ENCODE measurements at regions not wholly inside any gene's neighbourhood (a gene's known extent, or its start where the extent isn't known, plus 50 kb on each side); places are given as distances from the start of the nearest gene placed in this dataset.

GRCh38 chr1:38270849-38271633, 224.4 kb upstream of the POU3F1 start:
- no peak overlapping the region for H3K27ac Mint-ChIP-seq
- H3K9me3 Mint-ChIP-seq: no peaks in the 10 kb centered on the region
- H3K36me3 Mint-ChIP-seq (ENCODE audit: low read depth): no peaks in the 10 kb centered on the region
- ATAC-seq (no peak), DNase-seq (no peak)
- H3K4me3 Mint-ChIP-seq: no peak overlapping the region
- H3K4me1 Mint-ChIP-seq: no peaks in the 10 kb centered on the region
- H3K27me3 Mint-ChIP-seq: peaks cover 51% of the 10 kb centered on the region

- no peak overlapping the region for H3K4me3 Mint-ChIP-seq
- no peak overlapping the region for H3K27ac Mint-ChIP-seq
- no peaks in the 10 kb centered on the region for H3K36me3 Mint-ChIP-seq (ENCODE audit: low read depth)
- DNase-seq (no peak), ATAC-seq (no peak)
- H3K27me3 Mint-ChIP-seq: peaks cover 51% of the 10 kb centered on the region
- H3K9me3 Mint-ChIP-seq: no peaks in the 10 kb centered on the region
- no peaks in the 10 kb centered on the region for H3K4me1 Mint-ChIP-seq
Observed at GRCh38 chr1:38269923-38270848, 223.6 kb upstream of the POU3F1 start.

GRCh38 chr1:38268226-38268625, 221.6 kb upstream of the POU3F1 start:
- peak; percentile 8 for ATAC-seq
- H3K27ac Mint-ChIP-seq: no peak overlapping the region
- no peaks in the 10 kb centered on the region for H3K9me3 Mint-ChIP-seq
- H3K4me1 Mint-ChIP-seq: no peaks in the 10 kb centered on the region
- no peak for DNase-seq
- peaks cover 45% of the 10 kb centered on the region for H3K27me3 Mint-ChIP-seq
- H3K4me3 Mint-ChIP-seq: no peak overlapping the region
- no peaks in the 10 kb centered on the region for H3K36me3 Mint-ChIP-seq (ENCODE audit: low read depth)

- Mint-ChIP-seq H3K27ac (no peak overlapping the region), H3K27me3 (peaks cover 39% of the 10 kb centered on the region), H3K36me3 (ENCODE audit: low read depth) (no peaks in the 10 kb centered on the region), H3K4me1 (no peaks in the 10 kb centered on the region), H3K9me3 (no peaks in the 10 kb centered on the region), H3K4me3 (no peak overlapping the region)
- no peak for DNase-seq
- no peak for ATAC-seq
Observed at GRCh38 chr1:38267037-38268036, 220.7 kb upstream of the POU3F1 start.

- DNase-seq (no peak), ATAC-seq (no peak)
- no peaks in the 10 kb centered on the region for H3K36me3 Mint-ChIP-seq (ENCODE audit: low read depth)
- H3K27ac Mint-ChIP-seq: no peak overlapping the region
- peaks cover 30% of the 10 kb centered on the region for H3K27me3 Mint-ChIP-seq
- H3K9me3 Mint-ChIP-seq: no peaks in the 10 kb centered on the region
- no peaks in the 10 kb centered on the region for H3K4me1 Mint-ChIP-seq
- no peak overlapping the region for H3K4me3 Mint-ChIP-seq
Observed at GRCh38 chr1:38266197-38266520, 219.6 kb upstream of the POU3F1 start.

- no peak for DNase-seq
- ATAC-seq: no peak
- no peaks in the 10 kb centered on the region for H3K36me3 Mint-ChIP-seq (ENCODE audit: low read depth)
- peaks cover 29% of the 10 kb centered on the region for H3K27me3 Mint-ChIP-seq
- no peak overlapping the region for H3K27ac Mint-ChIP-seq
- no peak overlapping the region for H3K4me3 Mint-ChIP-seq
- no peaks in the 10 kb centered on the region for H3K9me3 Mint-ChIP-seq
- H3K4me1 Mint-ChIP-seq: no peaks in the 10 kb centered on the region
Observed at GRCh38 chr1:38265293-38266196, 219.0 kb upstream of the POU3F1 start.

- no peak overlapping the region for H3K4me3 Mint-ChIP-seq
- no peak overlapping the region for H3K27ac Mint-ChIP-seq
- ATAC-seq (no peak), DNase-seq (no peak)
- H3K36me3 Mint-ChIP-seq (ENCODE audit: low read depth): no peaks in the 10 kb centered on the region
- H3K4me1 Mint-ChIP-seq: no peaks in the 10 kb centered on the region
- H3K27me3 Mint-ChIP-seq: peaks cover 20% of the 10 kb centered on the region
- H3K9me3 Mint-ChIP-seq: no peaks in the 10 kb centered on the region
Observed at GRCh38 chr1:38263438-38263837, 216.8 kb upstream of the POU3F1 start.

- H3K27ac Mint-ChIP-seq: no peak overlapping the region
- H3K9me3 Mint-ChIP-seq: no peaks in the 10 kb centered on the region
- H3K27me3 Mint-ChIP-seq: peaks cover 14% of the 10 kb centered on the region
- DNase-seq (no peak), ATAC-seq (no peak)
- no peak overlapping the region for H3K4me3 Mint-ChIP-seq
- no peaks in the 10 kb centered on the region for H3K36me3 Mint-ChIP-seq (ENCODE audit: low read depth)
- H3K4me1 Mint-ChIP-seq: no peaks in the 10 kb centered on the region
Observed at GRCh38 chr1:38261574-38261973, 215.0 kb upstream of the POU3F1 start.

GRCh38 chr1:38258085-38258627, 211.6 kb upstream of the POU3F1 start:
- Mint-ChIP-seq H3K4me3 (no peak overlapping the region), H3K4me1 (no peaks in the 10 kb centered on the region), H3K27me3 (peaks cover 16% of the 10 kb centered on the region), H3K9me3 (no peaks in the 10 kb centered on the region), H3K36me3 (ENCODE audit: low read depth) (no peaks in the 10 kb centered on the region), H3K27ac (no peak overlapping the region)
- ATAC-seq: no peak
- DNase-seq: no peak

- H3K9me3 Mint-ChIP-seq: no peaks in the 10 kb centered on the region
- no peak overlapping the region for H3K4me3 Mint-ChIP-seq
- DNase-seq (no peak), ATAC-seq (no peak)
- H3K27me3 Mint-ChIP-seq: peaks cover 16% of the 10 kb centered on the region
- H3K36me3 Mint-ChIP-seq (ENCODE audit: low read depth): no peaks in the 10 kb centered on the region
- no peak overlapping the region for H3K27ac Mint-ChIP-seq
- no peaks in the 10 kb centered on the region for H3K4me1 Mint-ChIP-seq
Observed at GRCh38 chr1:38257374-38257773, 210.8 kb upstream of the POU3F1 start.

- ATAC-seq: no peak
- Mint-ChIP-seq H3K27ac (no peak overlapping the region), H3K36me3 (ENCODE audit: low read depth) (no peaks in the 10 kb centered on the region), H3K4me3 (no peak overlapping the region), H3K27me3 (peaks cover 14% of the 10 kb centered on the region), H3K4me1 (no peaks in the 10 kb centered on the region), H3K9me3 (no peaks in the 10 kb centered on the region)
- DNase-seq: no peak
Observed at GRCh38 chr1:38256072-38256471, 209.5 kb upstream of the POU3F1 start.

- H3K4me1 Mint-ChIP-seq: no peaks in the 10 kb centered on the region
- DNase-seq (no peak), ATAC-seq (no peak)
- H3K27ac Mint-ChIP-seq: no peak overlapping the region
- peaks cover 24% of the 10 kb centered on the region for H3K27me3 Mint-ChIP-seq
- no peaks in the 10 kb centered on the region for H3K36me3 Mint-ChIP-seq (ENCODE audit: low read depth)
- no peaks in the 10 kb centered on the region for H3K9me3 Mint-ChIP-seq
- no peak overlapping the region for H3K4me3 Mint-ChIP-seq
Observed at GRCh38 chr1:38253314-38253713, 206.7 kb upstream of the POU3F1 start.

GRCh38 chr1:38250356-38250755, 203.8 kb upstream of the POU3F1 start:
- Mint-ChIP-seq H3K4me3 (no peak overlapping the region), H3K4me1 (no peaks in the 10 kb centered on the region), H3K9me3 (no peaks in the 10 kb centered on the region), H3K27ac (no peak overlapping the region), H3K36me3 (ENCODE audit: low read depth) (no peaks in the 10 kb centered on the region), H3K27me3 (peaks cover 34% of the 10 kb centered on the region)
- DNase-seq (no peak), ATAC-seq (no peak)
